Upper lobe of right lung (tissue), 1 donor: ENCODE measurements at regions not wholly inside any gene's neighbourhood (a gene's known extent, or its start where the extent isn't known, plus 50 kb on each side); places are given as distances from the start of the nearest gene placed in this dataset.

ENCODE experiments used
- ATAC-seq: fragments of 200-7000 bp; cut with Tn5 transposase; one replicate; pipeline ENCODE4 v1.9.1; 2020; ENCODE audit warnings: mild to moderate bottlenecking, moderate library complexity
- DNase-seq: peaks from one replicate; pipeline ENCODE4 v3.0.0-alpha.2; 2020
- H3K27ac ChIP-seq: fragments of 200-600 bp; one replicate; pipeline ENCODE4 v1.8.0; 2022
- H3K27me3 ChIP-seq: fragments of 200-600 bp; one replicate; pipeline ENCODE4 v1.8.0; 2022; ENCODE audit warnings: mild to moderate bottlenecking
- H3K36me3 ChIP-seq: fragments of 200-600 bp; one replicate; pipeline ENCODE4 v1.8.0; 2022
- H3K4me1 ChIP-seq: fragments of 200-600 bp; one replicate; pipeline ENCODE4 v1.8.0; 2022
- H3K4me3 ChIP-seq: fragments of 200-600 bp; one replicate; pipeline ENCODE4 v1.8.0; 2022; ENCODE audit warnings: mild to moderate bottlenecking
- H3K9me3 ChIP-seq: fragments of 200-600 bp; one replicate; pipeline ENCODE4 v1.8.0; 2022
- CTCF ChIP-seq: fragments of 200-600 bp; IDR thresholded peaks from one replicate; pipeline ENCODE4 v1.8.0; 2022; ENCODE audit warnings: antibody characterized with exemption
- intact Hi-C: fragments of 100-400 bp; cut with DNase I; formaldehyde crosslinking; loops from one replicate; pipeline ENCODE4 v1.11.0; 2022
- donor health status: DM: no; HTN: yes; CAD: no; lungs with severe emphysema.

GRCh38 chr10:123562811-123563580 lies 103.2 kb upstream of the GPR26 start:
- H3K27me3 ChIP-seq = peaks cover 1% of the 10 kb centered on the region
- ATAC-seq (no peak), DNase-seq (no peak)
- no peaks in the 10 kb centered on the region for H3K4me1 ChIP-seq
- no peak overlapping the region for H3K4me3 ChIP-seq
- no peak for TF ChIP-seq CTCF
- no peak overlapping the region for H3K27ac ChIP-seq
- no peaks in the 10 kb centered on the region for H3K36me3 ChIP-seq
- H3K9me3 ChIP-seq = no peaks in the 10 kb centered on the region
- intact Hi-C loops = no loop called here

GRCh38 chr10:123563581-123563855 lies 102.6 kb upstream of the GPR26 start:
- no peaks in the 10 kb centered on the region for H3K9me3 ChIP-seq
- no peak for DNase-seq
- intact Hi-C loops = no loop called here

GRCh38 chr10:123563994-123564393 lies 102.2 kb upstream of the GPR26 start:
- intact Hi-C loops = no loop called here
- DNase-seq = no peak
- ATAC-seq = no peak
- H3K36me3 ChIP-seq = no peaks in the 10 kb centered on the region
- H3K4me1 ChIP-seq = no peaks in the 10 kb centered on the region
- peaks cover 6% of the 10 kb centered on the region for H3K27me3 ChIP-seq
- TF ChIP-seq CTCF = no peak
- H3K9me3 ChIP-seq = no peaks in the 10 kb centered on the region
- no peak overlapping the region for H3K27ac ChIP-seq
- H3K4me3 ChIP-seq = no peak overlapping the region

More at GRCh38 chr10:123563581-123563855, 102.6 kb upstream of the GPR26 start:
- Histone ChIP-seq H3K4me1 (no peaks in the 10 kb centered on the region), H3K27me3 (peaks cover 6% of the 10 kb centered on the region), H3K36me3 (no peaks in the 10 kb centered on the region), H3K27ac (no peak overlapping the region), H3K4me3 (no peak overlapping the region)
- no peak for TF ChIP-seq CTCF
- ATAC-seq = no peak

GRCh38 chr10:123564631-123565030 lies 101.5 kb upstream of the GPR26 start:
- TF ChIP-seq CTCF = no peak
- no peak for DNase-seq
- no peak for ATAC-seq
- Histone ChIP-seq H3K4me1 (no peaks in the 10 kb centered on the region), H3K36me3 (no peaks in the 10 kb centered on the region), H3K4me3 (no peak overlapping the region), H3K9me3 (no peaks in the 10 kb centered on the region), H3K27me3 (peaks cover 6% of the 10 kb centered on the region), H3K27ac (no peak overlapping the region)
- intact Hi-C loops = no loop called here

GRCh38 chr10:123565691-123566660 lies 100.2 kb upstream of the GPR26 start:
- Histone ChIP-seq H3K36me3 (no peaks in the 10 kb centered on the region), H3K9me3 (no peaks in the 10 kb centered on the region), H3K27me3 (peaks cover 18% of the 10 kb centered on the region), H3K4me1 (no peaks in the 10 kb centered on the region), H3K4me3 (no peak overlapping the region), H3K27ac (no peak overlapping the region)
- intact Hi-C loops = no loop called here
- ATAC-seq (no peak), DNase-seq (no peak)
- no peak for TF ChIP-seq CTCF
